BE2C (cell line): ENCODE measurements at regions not wholly inside any gene's neighbourhood (a gene's known extent, or its start where the extent isn't known, plus 50 kb on each side); places are given as distances from the start of the nearest gene placed in this dataset.

Source experiments
- DNase-seq: peaks from one replicate; pipeline ENCODE4 v3.0.0-alpha.2; 2020
- H3K27me3 ChIP-seq: fragments of 250-450 bp; sonication (Bioruptor Pico); 2 replicates; pipeline ENCODE4 v1.5.1; 2020; ENCODE audit warnings: mild to moderate bottlenecking
- H3K36me3 ChIP-seq: fragments of 250-450 bp; sonication (Bioruptor Pico); 2 replicates; pipeline ENCODE4 v1.5.1; 2020; ENCODE audit warnings: mild to moderate bottlenecking
- H3K4me1 ChIP-seq: fragments of 250-450 bp; sonication (Bioruptor Pico); 2 replicates; pipeline ENCODE4 v1.5.1; 2020
- H3K4me3 ChIP-seq: 2 replicates; pipeline ENCODE4 v1.5.1; 2011; ENCODE audit warnings: low read depth, low read length
- H3K9me3 ChIP-seq: fragments of 250-450 bp; sonication (Bioruptor Pico); 2 replicates; pipeline ENCODE4 v1.5.1; 2020
- CTCF ChIP-seq: IDR thresholded peaks from 2 replicates; pipeline ENCODE4 v1.5.1; 2012; ENCODE audit warnings: mild to moderate bottlenecking, low read depth, low read length

DNA sequence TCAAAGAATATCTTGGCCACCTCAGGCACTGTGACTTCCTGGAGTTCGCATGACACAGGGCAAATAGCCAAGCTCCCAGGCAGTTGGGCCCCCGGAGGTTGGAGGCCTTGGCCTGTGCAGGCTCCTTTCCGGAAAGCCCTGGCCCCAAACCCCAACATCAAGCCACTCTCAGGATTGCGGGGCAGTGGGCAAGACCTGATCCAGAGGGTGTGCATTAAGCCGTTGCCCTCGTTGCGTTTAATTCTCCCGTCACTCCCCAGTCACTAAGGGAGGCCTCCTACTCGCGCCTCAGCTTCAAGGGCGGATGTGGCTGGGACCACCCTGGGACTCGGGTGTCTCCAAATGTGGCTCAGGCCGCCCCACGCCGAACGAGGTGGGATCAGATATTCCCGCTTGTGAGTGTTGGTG is 60.1 kb downstream of the TMEM174 start:
- TF ChIP-seq CTCF, result no peak
- no peak for DNase-seq
- Histone ChIP-seq H3K4me1 (no peaks in the 10 kb centered on the region), H3K36me3 (no peaks in the 10 kb centered on the region), H3K27me3 (peaks cover 86% of the 10 kb centered on the region), H3K9me3 (no peaks in the 10 kb centered on the region), H3K4me3 (no peak overlapping the region)

- Histone ChIP-seq H3K4me3 (no peak overlapping the region), H3K4me1 (no peaks in the 10 kb centered on the region), H3K9me3 (no peaks in the 10 kb centered on the region), H3K27me3 (peaks cover 81% of the 10 kb centered on the region), H3K36me3 (no peaks in the 10 kb centered on the region)
- no peak for TF ChIP-seq CTCF
- DNase-seq, result no peak
Observed at GRCh38 chr5:73232266-73233041, 59.5 kb downstream of the TMEM174 start.

GRCh38 chr5:73231246-73231778 is 58.3 kb downstream of the TMEM174 start:
- H3K9me3 ChIP-seq, result no peaks in the 10 kb centered on the region
- no peak for DNase-seq
- H3K4me3 ChIP-seq, result no peak overlapping the region
- TF ChIP-seq CTCF, result no peak
- H3K27me3 ChIP-seq, result peaks cover 79% of the 10 kb centered on the region
- no peaks in the 10 kb centered on the region for H3K4me1 ChIP-seq
- H3K36me3 ChIP-seq, result no peaks in the 10 kb centered on the region

GRCh38 chr5:73230264-73231245 is 57.6 kb downstream of the TMEM174 start:
- Histone ChIP-seq H3K9me3 (no peaks in the 10 kb centered on the region), H3K4me3 (no peak overlapping the region), H3K36me3 (no peaks in the 10 kb centered on the region), H3K4me1 (no peaks in the 10 kb centered on the region), H3K27me3 (peaks cover 79% of the 10 kb centered on the region)
- no peak for TF ChIP-seq CTCF
- no peak for DNase-seq

GRCh38 chr5:73229271-73229670 is 56.3 kb downstream of the TMEM174 start:
- Histone ChIP-seq H3K4me1 (no peaks in the 10 kb centered on the region), H3K27me3 (peaks cover 79% of the 10 kb centered on the region), H3K9me3 (no peaks in the 10 kb centered on the region), H3K36me3 (no peaks in the 10 kb centered on the region), H3K4me3 (no peak overlapping the region)
- no peak for TF ChIP-seq CTCF
- no peak for DNase-seq
